Erythroblast (primary cell): ENCODE measurements at regions not wholly inside any gene's neighbourhood (a gene's known extent, or its start where the extent isn't known, plus 50 kb on each side); places are given as distances from the start of the nearest gene placed in this dataset.

Experiments
- GATA1 ChIP-seq: IDR thresholded peaks from 2 replicates; pipeline ENCODE4 v1.6.1; 2011; ENCODE audit warnings: low read depth, mild to moderate bottlenecking, control low read depth, low read length, moderate library complexity
- POLR2A ChIP-seq: IDR thresholded peaks from 2 replicates; pipeline ENCODE4 v1.6.1; 2011; ENCODE audit warnings: mild to moderate bottlenecking, low read length

- TF ChIP-seq POLR2A (no peak), GATA1 (no peak)
Observed at GRCh38 chr13:80850771-80851170, 509.8 kb upstream of the SPRY2 start.
